ENCODE measurements at regions not wholly inside any gene's neighbourhood (a gene's known extent, or its start where the extent isn't known, plus 50 kb on each side); places are given as distances from the start of the nearest gene placed in this dataset.

GRCh38 chr11:45518141-45518832, 147.1 kb downstream of the CHST1 start:
- DNase-seq (ENCODE audit: low read depth), result no peak

- DNase-seq (ENCODE audit: low read depth), result no peak
Measured at GRCh38 chr11:45517171-45517770, 148.2 kb downstream of the CHST1 start.

- DNase-seq (ENCODE audit: low read depth), result no peak
Measured at GRCh38 chr11:45513821-45514340, 151.5 kb downstream of the CHST1 start.

GRCh38 chr11:45512471-45513148, 152.8 kb downstream of the CHST1 start:
- DNase-seq (ENCODE audit: low read depth), result no peak

- no peak for DNase-seq (ENCODE audit: low read depth)
Measured at GRCh38 chr11:45511566-45511965, 153.9 kb downstream of the CHST1 start.

- DNase-seq (ENCODE audit: low read depth), result no peak
Measured at GRCh38 chr11:45507916-45508315, 157.5 kb downstream of the CHST1 start.

GRCh38 chr11:45503311-45503710, 162.1 kb downstream of the CHST1 start:
- DNase-seq (ENCODE audit: low read depth), result no peak

- DNase-seq (ENCODE audit: low read depth), result no peak
Measured at GRCh38 chr11:45502226-45502545, 163.2 kb downstream of the CHST1 start.

- DNase-seq (ENCODE audit: low read depth), result no peak
Measured at GRCh38 chr11:45501392-45502225, 163.8 kb downstream of the CHST1 start.

GRCh38 chr11:45500451-45500850, 165.0 kb downstream of the CHST1 start:
- no peak for DNase-seq (ENCODE audit: low read depth)

- no peak for DNase-seq (ENCODE audit: low read depth)
Measured at GRCh38 chr11:45494738-45495137, 170.7 kb downstream of the CHST1 start.

GRCh38 chr11:45489281-45489905, 176.0 kb downstream of the CHST1 start:
- DNase-seq (ENCODE audit: low read depth), result no peak

GRCh38 chr11:45486461-45486860, 179.0 kb downstream of the CHST1 start:
- no peak for DNase-seq (ENCODE audit: low read depth)

- DNase-seq (ENCODE audit: low read depth), result no peak
Measured at GRCh38 chr11:45485070-45485707, 180.2 kb downstream of the CHST1 start.

- no peak for DNase-seq (ENCODE audit: low read depth)
Measured at GRCh38 chr11:45484326-45484883, 181.0 kb downstream of the CHST1 start.

GRCh38 chr11:45483416-45483815, 182.0 kb downstream of the CHST1 start:
- no peak for DNase-seq (ENCODE audit: low read depth)

- no peak for DNase-seq (ENCODE audit: low read depth)
Measured at GRCh38 chr11:45482331-45482730, 183.1 kb downstream of the CHST1 start.

GRCh38 chr11:45481026-45481425, 184.4 kb downstream of the CHST1 start:
- DNase-seq (ENCODE audit: low read depth), result no peak

- no peak for DNase-seq (ENCODE audit: low read depth)
Measured at GRCh38 chr11:45477588-45477987, 187.8 kb downstream of the CHST1 start.

- DNase-seq (ENCODE audit: low read depth), result no peak
Measured at GRCh38 chr11:45476126-45476525, 189.3 kb downstream of the CHST1 start.

GRCh38 chr11:45475173-45475572, 189.0 kb upstream of the SYT13 start:
- DNase-seq (ENCODE audit: low read depth), result no peak

All from forelimb muscle (tissue), 1 donor.